ENCODE measurements at regions not wholly inside any gene's neighbourhood (a gene's known extent, or its start where the extent isn't known, plus 50 kb on each side); places are given as distances from the start of the nearest gene placed in this dataset.

- TF ChIP-seq ZNF532 (CRISPR knock-in tag; IDR thresholded peaks at IDR 0.05; ENCODE audit: borderline replicate concordance) (no peak), CTCF (IDR thresholded peaks at IDR 0.05) (no peak), MAX (CRISPR knock-in tag; IDR thresholded peaks at IDR 0.05) (no peak), GRHL2 (CRISPR knock-in tag; IDR thresholded peaks at IDR 0.05; ENCODE audit: insufficient replicate concordance, severe bottlenecking) (no peak), NFYB (CRISPR knock-in tag; conservative IDR thresholded peaks at IDR 0.05; ENCODE audit: low read depth) (no peak), FOXP1 (CRISPR knock-in tag; IDR thresholded peaks at IDR 0.05; ENCODE audit: borderline replicate concordance) (no peak), RELA (CRISPR knock-in tag; IDR thresholded peaks at IDR 0.05; ENCODE audit: borderline replicate concordance) (no peak)
Measured at GRCh38 chr9:38305582-38305981, 86.9 kb upstream of the ALDH1B1 start.

All from WTC11 (cell line).